ENCODE measurements at regions not wholly inside any gene's neighbourhood (a gene's known extent, or its start where the extent isn't known, plus 50 kb on each side); places are given as distances from the start of the nearest gene placed in this dataset.

- no peak for TF ChIP-seq EZH2 (IDR thresholded peaks at IDR 0.05)
- no peak for TF ChIP-seq POLR2AphosphoS5 (IDR thresholded peaks at IDR 0.05; ENCODE audit: borderline replicate concordance, low read depth, low read length)
Observed at GRCh38 chr13:106109391-106109791, 426.1 kb downstream of the EFNB2 start.

Data from SK-N-MC (cell line).